HEK293 (cell line): ENCODE measurements at regions not wholly inside any gene's neighbourhood (a gene's known extent, or its start where the extent isn't known, plus 50 kb on each side); places are given as distances from the start of the nearest gene placed in this dataset.

Source experiments
- CTCF ChIA-PET: fragments of 350-600 bp; formaldehyde crosslinking; extraction: SDS; loops from one replicate; lab custom pipeline; 2021; ENCODE audit warnings: antibody characterized with exemption; lab: Yijun Ruan, JAX
- POLR2A ChIA-PET: fragments of 300-600 bp; formaldehyde crosslinking; extraction: SDS; loops from one replicate; lab custom pipeline; 2020; ENCODE audit warnings: antibody characterized with exemption, inconsistent platforms; lab: Yijun Ruan, JAX
- H3K27ac ChIP-seq: fragments of 200-500 bp; sonication (Bioruptor generic); 2 replicates; pipeline ENCODE4 v1.5.1; 2014; ENCODE audit warnings: low read depth, low read length, control low read depth, inconsistent platforms; ENCODE audit errors: extremely low read depth
- H3K36me3 ChIP-seq, 2 experiments: fragments of 200-500 bp in 1 of 2; sonication (Bioruptor generic) in 1 of 2; 1 replicate in 1 of 2; 2 replicates in 1 of 2; pipeline ENCODE4 v1.5.1; 2014 to 2017; ENCODE audit warnings: inconsistent platforms in 2 of 2, low read length in 2 of 2; ENCODE audit not compliant: control insufficient read depth in 2 of 2, insufficient read depth in 1 of 2
- H3K4me1 ChIP-seq: fragments of 200-500 bp; sonication (Bioruptor generic); 2 replicates; pipeline ENCODE4 v1.5.1; 2014; ENCODE audit warnings: mild to moderate bottlenecking, low read length, inconsistent platforms; ENCODE audit not compliant: control insufficient read depth, insufficient read depth
- H3K4me3 ChIP-seq: 2 replicates; pipeline ENCODE4 v1.5.1; 2011; ENCODE audit warnings: low read depth, mild to moderate bottlenecking, control low read depth, low read length, moderate library complexity
- H3K9me3 ChIP-seq: fragments of 200-500 bp; sonication (Bioruptor generic); 2 replicates; pipeline ENCODE4 v1.5.1; 2014; ENCODE audit warnings: low read depth, low read length, inconsistent platforms; ENCODE audit not compliant: control insufficient read depth, insufficient read depth
- FEZF1 ChIP-seq: fragments of 450-650 bp; formaldehyde crosslinking; IDR thresholded peaks from 2 replicates; pipeline ENCODE4 v1.5.1; 2016; ENCODE audit warnings: missing biosample characterization, missing genetic modification characterization
- KLF10 ChIP-seq: fragments of 450-650 bp; IDR thresholded peaks from 2 replicates; pipeline ENCODE4 v1.5.1; 2018; ENCODE audit warnings: missing biosample characterization, mild to moderate bottlenecking, missing genetic modification characterization
- KLF7 ChIP-seq: fragments of 450-650 bp; formaldehyde crosslinking; IDR thresholded peaks from 2 replicates; pipeline ENCODE4 v1.5.1; 2016; ENCODE audit warnings: missing biosample characterization, missing genetic modification characterization, borderline replicate concordance
- PATZ1 ChIP-seq: fragments of 450-650 bp; formaldehyde crosslinking; IDR thresholded peaks from 2 replicates; pipeline ENCODE4 v1.5.1; 2016; ENCODE audit warnings: missing biosample characterization, missing genetic modification characterization
- ZBTB10 ChIP-seq: fragments of 450-650 bp; formaldehyde crosslinking; IDR thresholded peaks from 2 replicates; pipeline ENCODE4 v1.5.1; 2016; ENCODE audit warnings: missing biosample characterization, missing genetic modification characterization
- ZNF19 ChIP-seq: fragments of 450-650 bp; formaldehyde crosslinking; IDR thresholded peaks from 2 replicates; pipeline ENCODE4; 2016; ENCODE audit warnings: missing biosample characterization, missing genetic modification characterization, low read depth
- ZNF221 ChIP-seq: fragments of 450-650 bp; formaldehyde crosslinking; IDR thresholded peaks from 2 replicates; pipeline ENCODE4 v1.5.1; 2017; ENCODE audit warnings: missing biosample characterization, missing genetic modification characterization, borderline replicate concordance
- ZNF223 ChIP-seq: fragments of 450-650 bp; formaldehyde crosslinking; IDR thresholded peaks from 2 replicates; pipeline ENCODE4 v1.5.1; 2016; ENCODE audit warnings: missing biosample characterization, missing genetic modification characterization
- ZNF404 ChIP-seq: fragments of 450-650 bp; formaldehyde crosslinking; IDR thresholded peaks from 2 replicates; pipeline ENCODE4 v1.5.1; 2017; ENCODE audit warnings: missing biosample characterization, missing genetic modification characterization
- ZNF426 ChIP-seq: fragments of 450-650 bp; formaldehyde crosslinking; IDR thresholded peaks from 2 replicates; pipeline ENCODE4 v1.5.1; 2017; ENCODE audit warnings: missing biosample characterization, missing genetic modification characterization, mild to moderate bottlenecking, inconsistent platforms, moderate library complexity
- ZNF433 ChIP-seq: fragments of 450-650 bp; formaldehyde crosslinking; IDR thresholded peaks from 2 replicates; pipeline ENCODE4 v1.5.1; 2016; ENCODE audit warnings: missing biosample characterization, missing genetic modification characterization, low read depth
- ZNF530 ChIP-seq: fragments of 450-650 bp; formaldehyde crosslinking; IDR thresholded peaks from 2 replicates; pipeline ENCODE4 v1.5.1; 2016; ENCODE audit warnings: low read depth, missing biosample characterization, missing genetic modification characterization
- ZNF555 ChIP-seq: fragments of 450-650 bp; formaldehyde crosslinking; conservative IDR thresholded peaks from 2 replicates; pipeline ENCODE4 v1.5.1; 2017; ENCODE audit warnings: missing biosample characterization, mild to moderate bottlenecking, missing genetic modification characterization, inconsistent platforms
- ZNF610 ChIP-seq: fragments of 450-650 bp; formaldehyde crosslinking; IDR thresholded peaks from 2 replicates; pipeline ENCODE4 v1.5.1; 2016; ENCODE audit warnings: missing biosample characterization, missing genetic modification characterization, borderline replicate concordance
- ZNF624 ChIP-seq: fragments of 450-650 bp; formaldehyde crosslinking; IDR thresholded peaks from 2 replicates; pipeline ENCODE4 v1.5.1; 2017; ENCODE audit warnings: missing biosample characterization, missing genetic modification characterization
- ZNF677 ChIP-seq: fragments of 450-650 bp; IDR thresholded peaks from 2 replicates; pipeline ENCODE4 v1.5.0; 2018; ENCODE audit warnings: missing biosample characterization, mild to moderate bottlenecking, missing genetic modification characterization, moderate library complexity
- TF ChIP-seq, protein P1 (sequence below): fragments of 450-650 bp; formaldehyde crosslinking; IDR thresholded peaks from 2 replicates; pipeline ENCODE4 v1.5.1; 2016; ENCODE audit warnings: missing biosample characterization, missing genetic modification characterization, borderline replicate concordance
- TF ChIP-seq, protein P2 (sequence below): fragments of 450-650 bp; formaldehyde crosslinking; IDR thresholded peaks from 2 replicates; pipeline ENCODE4 v1.5.1; 2016; ENCODE audit warnings: missing biosample characterization, missing genetic modification characterization
- TF ChIP-seq, protein P3 (sequence below): fragments of 450-650 bp; formaldehyde crosslinking; IDR thresholded peaks from 2 replicates; pipeline ENCODE4 v1.5.1; 2016; ENCODE audit warnings: missing biosample characterization, missing genetic modification characterization, low read depth
- TF ChIP-seq, protein P4 (sequence below): fragments of 450-650 bp; formaldehyde crosslinking; IDR thresholded peaks from 2 replicates; pipeline ENCODE4 v1.5.1; 2017; ENCODE audit warnings: missing biosample characterization, missing genetic modification characterization

DNA sequence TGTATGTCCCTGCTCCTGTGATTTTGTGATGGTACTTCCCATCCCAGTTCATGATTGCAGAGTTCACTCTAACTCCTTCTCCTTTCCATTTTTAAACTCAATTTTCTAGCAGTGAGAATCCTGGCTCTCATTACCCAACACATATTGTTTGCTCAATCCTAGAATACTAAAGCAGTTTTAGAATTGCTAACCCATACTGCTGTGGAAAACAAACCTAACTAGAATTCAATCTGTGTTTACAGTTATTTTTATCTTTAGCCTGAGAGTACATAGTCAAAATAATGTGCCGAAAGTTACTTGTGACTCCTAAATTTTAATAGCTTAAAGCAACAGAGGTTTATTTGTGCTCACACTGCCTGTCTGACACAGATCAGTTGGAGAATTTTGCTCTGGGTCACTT lies 508.0 kb downstream of the AACS start:
- Histone ChIP-seq H3K9me3 (no peaks in the 10 kb centered on the region), H3K36me3 (no peaks in the 10 kb centered on the region), H3K4me3 (no peak overlapping the region), H3K4me1 (no peaks in the 10 kb centered on the region), H3K27ac (no peak overlapping the region)
- CTCF ChIA-PET = no interaction called here
- POLR2A ChIA-PET = no interaction called here
- TF ChIP-seq ZNF404 (tag by site-specific recombination) (no peak), KLF10 (tag by site-specific recombination) (no peak), ZNF221 (no peak), ZNF433 (tag by site-specific recombination) (no peak), ZBTB10 (tag by site-specific recombination) (no peak), ZNF426 (no peak), ZNF530 (tag by site-specific recombination) (no peak), ZNF610 (tag by site-specific recombination) (no peak), FEZF1 (tag by site-specific recombination) (no peak), ZNF19 (tag by site-specific recombination) (no peak)
- TF ChIP-seq, protein P1, sequence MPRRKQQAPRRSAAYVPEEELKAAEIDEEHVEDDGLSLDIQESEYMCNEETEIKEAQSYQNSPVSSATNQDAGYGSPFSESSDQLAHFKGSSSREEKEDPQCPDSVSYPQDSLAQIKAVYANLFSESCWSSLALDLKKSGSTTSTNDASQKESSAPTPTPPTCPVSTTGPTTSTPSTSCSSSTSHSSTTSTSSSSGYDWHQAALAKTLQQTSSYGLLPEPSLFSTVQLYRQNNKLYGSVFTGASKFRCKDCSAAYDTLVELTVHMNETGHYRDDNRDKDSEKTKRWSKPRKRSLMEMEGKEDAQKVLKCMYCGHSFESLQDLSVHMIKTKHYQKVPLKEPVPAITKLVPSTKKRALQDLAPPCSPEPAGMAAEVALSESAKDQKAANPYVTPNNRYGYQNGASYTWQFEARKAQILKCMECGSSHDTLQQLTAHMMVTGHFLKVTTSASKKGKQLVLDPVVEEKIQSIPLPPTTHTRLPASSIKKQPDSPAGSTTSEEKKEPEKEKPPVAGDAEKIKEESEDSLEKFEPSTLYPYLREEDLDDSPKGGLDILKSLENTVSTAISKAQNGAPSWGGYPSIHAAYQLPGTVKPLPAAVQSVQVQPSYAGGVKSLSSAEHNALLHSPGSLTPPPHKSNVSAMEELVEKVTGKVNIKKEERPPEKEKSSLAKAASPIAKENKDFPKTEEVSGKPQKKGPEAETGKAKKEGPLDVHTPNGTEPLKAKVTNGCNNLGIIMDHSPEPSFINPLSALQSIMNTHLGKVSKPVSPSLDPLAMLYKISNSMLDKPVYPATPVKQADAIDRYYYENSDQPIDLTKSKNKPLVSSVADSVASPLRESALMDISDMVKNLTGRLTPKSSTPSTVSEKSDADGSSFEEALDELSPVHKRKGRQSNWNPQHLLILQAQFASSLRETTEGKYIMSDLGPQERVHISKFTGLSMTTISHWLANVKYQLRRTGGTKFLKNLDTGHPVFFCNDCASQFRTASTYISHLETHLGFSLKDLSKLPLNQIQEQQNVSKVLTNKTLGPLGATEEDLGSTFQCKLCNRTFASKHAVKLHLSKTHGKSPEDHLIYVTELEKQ = no peak
- TF ChIP-seq, protein P2, sequence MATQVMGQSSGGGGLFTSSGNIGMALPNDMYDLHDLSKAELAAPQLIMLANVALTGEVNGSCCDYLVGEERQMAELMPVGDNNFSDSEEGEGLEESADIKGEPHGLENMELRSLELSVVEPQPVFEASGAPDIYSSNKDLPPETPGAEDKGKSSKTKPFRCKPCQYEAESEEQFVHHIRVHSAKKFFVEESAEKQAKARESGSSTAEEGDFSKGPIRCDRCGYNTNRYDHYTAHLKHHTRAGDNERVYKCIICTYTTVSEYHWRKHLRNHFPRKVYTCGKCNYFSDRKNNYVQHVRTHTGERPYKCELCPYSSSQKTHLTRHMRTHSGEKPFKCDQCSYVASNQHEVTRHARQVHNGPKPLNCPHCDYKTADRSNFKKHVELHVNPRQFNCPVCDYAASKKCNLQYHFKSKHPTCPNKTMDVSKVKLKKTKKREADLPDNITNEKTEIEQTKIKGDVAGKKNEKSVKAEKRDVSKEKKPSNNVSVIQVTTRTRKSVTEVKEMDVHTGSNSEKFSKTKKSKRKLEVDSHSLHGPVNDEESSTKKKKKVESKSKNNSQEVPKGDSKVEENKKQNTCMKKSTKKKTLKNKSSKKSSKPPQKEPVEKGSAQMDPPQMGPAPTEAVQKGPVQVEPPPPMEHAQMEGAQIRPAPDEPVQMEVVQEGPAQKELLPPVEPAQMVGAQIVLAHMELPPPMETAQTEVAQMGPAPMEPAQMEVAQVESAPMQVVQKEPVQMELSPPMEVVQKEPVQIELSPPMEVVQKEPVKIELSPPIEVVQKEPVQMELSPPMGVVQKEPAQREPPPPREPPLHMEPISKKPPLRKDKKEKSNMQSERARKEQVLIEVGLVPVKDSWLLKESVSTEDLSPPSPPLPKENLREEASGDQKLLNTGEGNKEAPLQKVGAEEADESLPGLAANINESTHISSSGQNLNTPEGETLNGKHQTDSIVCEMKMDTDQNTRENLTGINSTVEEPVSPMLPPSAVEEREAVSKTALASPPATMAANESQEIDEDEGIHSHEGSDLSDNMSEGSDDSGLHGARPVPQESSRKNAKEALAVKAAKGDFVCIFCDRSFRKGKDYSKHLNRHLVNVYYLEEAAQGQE (tag by site-specific recombination) = no peak
- TF ChIP-seq, protein P3, sequence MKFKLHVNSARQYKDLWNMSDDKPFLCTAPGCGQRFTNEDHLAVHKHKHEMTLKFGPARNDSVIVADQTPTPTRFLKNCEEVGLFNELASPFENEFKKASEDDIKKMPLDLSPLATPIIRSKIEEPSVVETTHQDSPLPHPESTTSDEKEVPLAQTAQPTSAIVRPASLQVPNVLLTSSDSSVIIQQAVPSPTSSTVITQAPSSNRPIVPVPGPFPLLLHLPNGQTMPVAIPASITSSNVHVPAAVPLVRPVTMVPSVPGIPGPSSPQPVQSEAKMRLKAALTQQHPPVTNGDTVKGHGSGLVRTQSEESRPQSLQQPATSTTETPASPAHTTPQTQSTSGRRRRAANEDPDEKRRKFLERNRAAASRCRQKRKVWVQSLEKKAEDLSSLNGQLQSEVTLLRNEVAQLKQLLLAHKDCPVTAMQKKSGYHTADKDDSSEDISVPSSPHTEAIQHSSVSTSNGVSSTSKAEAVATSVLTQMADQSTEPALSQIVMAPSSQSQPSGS (tag by site-specific recombination) = no peak

GRCh38 chr12:125577334-125577733 lies 512.1 kb downstream of the AACS start:
- no peak overlapping the region for H3K27ac ChIP-seq
- H3K36me3 ChIP-seq = no peaks in the 10 kb centered on the region
- POLR2A ChIA-PET = interaction anchor here (0.7 kb wide), 1 partner anchor 65 kb away, joined by 3 read pairs; no protein-coding TSS in a partner anchor
- CTCF ChIA-PET = interaction anchor here (0.7 kb wide), 1 partner anchor 1293 kb away, joined by 3 read pairs; no protein-coding TSS in a partner anchor
- no peak overlapping the region for H3K4me3 ChIP-seq
- no peaks in the 10 kb centered on the region for H3K9me3 ChIP-seq
- no peaks in the 10 kb centered on the region for H3K4me1 ChIP-seq
- TF ChIP-seq KLF7 = no peak
- no peak for TF ChIP-seq ZNF624 (tag by site-specific recombination)
- TF ChIP-seq ZNF223 = no peak
- TF ChIP-seq, protein P4, sequence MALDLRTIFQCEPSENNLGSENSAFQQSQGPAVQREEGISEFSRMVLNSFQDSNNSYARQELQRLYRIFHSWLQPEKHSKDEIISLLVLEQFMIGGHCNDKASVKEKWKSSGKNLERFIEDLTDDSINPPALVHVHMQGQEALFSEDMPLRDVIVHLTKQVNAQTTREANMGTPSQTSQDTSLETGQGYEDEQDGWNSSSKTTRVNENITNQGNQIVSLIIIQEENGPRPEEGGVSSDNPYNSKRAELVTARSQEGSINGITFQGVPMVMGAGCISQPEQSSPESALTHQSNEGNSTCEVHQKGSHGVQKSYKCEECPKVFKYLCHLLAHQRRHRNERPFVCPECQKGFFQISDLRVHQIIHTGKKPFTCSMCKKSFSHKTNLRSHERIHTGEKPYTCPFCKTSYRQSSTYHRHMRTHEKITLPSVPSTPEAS = no peak
- no peak for TF ChIP-seq PATZ1
- TF ChIP-seq ZNF555 (tag by site-specific recombination) = no peak
- TF ChIP-seq ZNF677 (tag by site-specific recombination) = no peak
